GM19324 (cell line): ENCODE measurements at regions not wholly inside any gene's neighbourhood (a gene's known extent, or its start where the extent isn't known, plus 50 kb on each side); places are given as distances from the start of the nearest gene placed in this dataset.

Source experiments
- ATAC-seq: cut with Tn5 transposase; IDR thresholded peaks from one replicate; pipeline ENCODE4 v1.9.1; 2021; ENCODE audit warnings: mild to moderate bottlenecking, moderate library complexity; ENCODE audit not compliant: unreplicated experiment, low FRiP score

DNA sequence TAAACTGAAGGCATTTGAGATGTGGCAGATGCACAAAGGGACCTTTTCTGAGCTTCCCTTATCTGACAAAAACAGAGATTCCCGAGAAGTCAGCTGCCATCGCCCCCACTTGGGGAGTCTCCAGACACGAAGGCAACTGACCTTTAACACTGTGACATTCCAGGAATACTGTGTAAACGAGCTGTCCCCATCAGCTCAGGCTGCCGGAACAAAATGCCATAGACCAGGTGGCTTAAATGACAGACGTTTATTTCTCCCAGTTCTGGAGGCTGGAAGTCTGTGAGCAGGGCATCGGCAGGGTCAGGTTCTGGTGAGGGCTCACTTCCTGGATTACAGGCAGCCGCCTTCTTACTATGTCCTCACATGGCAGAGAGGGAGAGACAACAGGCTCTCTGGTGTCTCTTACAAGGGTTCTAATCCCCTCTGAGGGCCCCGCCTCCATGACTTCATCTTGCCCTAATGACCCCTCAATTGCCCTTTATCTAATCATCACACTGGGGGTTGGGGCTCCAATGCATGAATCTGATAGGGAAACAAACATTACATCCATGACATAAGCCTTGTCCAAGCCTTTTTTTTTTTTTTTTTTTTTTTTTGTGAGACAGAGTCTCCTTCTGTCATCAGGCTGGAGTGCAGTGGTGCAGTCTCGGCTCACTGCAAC lies 178.5 kb upstream of the RPL38 start:
- ATAC-seq: no peak

- ATAC-seq: no peak
Observed at GRCh38 chr17:74027444-74027843, 176.0 kb upstream of the RPL38 start.

GRCh38 chr17:74028354-74029116 lies 174.9 kb upstream of the RPL38 start:
- no peak for ATAC-seq

GRCh38 chr17:74031316-74032090 lies 172.0 kb upstream of the RPL38 start:
- ATAC-seq: no peak

DNA sequence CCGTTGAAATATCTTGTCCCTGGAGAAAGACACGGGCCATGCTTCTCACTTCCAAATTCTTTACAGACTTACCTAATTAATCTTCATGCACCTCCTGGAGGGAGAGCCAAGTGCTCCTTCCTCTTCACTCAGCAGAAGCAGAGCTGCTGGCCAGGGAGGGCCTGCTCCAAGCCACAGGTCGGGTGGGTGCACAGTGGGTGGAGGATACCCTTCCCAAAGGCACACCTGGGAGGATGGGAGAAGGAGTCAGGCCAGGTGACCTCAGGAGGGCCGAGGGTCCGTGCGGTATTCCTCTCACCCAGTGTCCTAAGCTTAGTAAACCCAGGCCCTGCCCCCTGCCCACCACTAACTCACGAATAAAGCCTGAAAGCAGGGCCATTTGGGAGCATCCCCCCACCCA lies 171.3 kb upstream of the RPL38 start:
- no peak for ATAC-seq

DNA sequence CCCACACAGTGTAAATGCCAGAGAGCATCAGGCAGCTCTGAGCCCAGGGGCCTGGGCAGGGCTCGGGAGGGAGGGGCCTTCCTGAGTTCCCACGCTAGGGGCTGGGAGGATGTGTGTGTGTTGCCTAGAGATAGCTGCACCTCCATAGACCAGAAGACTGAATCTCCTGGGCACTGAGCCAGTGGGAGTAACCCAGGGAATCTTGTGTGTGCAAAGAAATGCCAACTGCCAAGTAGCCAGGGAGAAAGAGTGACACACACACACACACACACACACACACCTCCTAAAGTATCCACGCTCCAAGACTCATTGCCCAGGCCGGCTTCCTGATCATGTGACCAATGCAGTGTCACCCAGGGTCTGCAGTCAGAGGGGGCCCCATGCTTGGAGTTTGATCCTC lies 166.2 kb upstream of the RPL38 start:
- ATAC-seq: no peak

GRCh38 chr17:74040291-74040690 lies 163.2 kb upstream of the RPL38 start:
- ATAC-seq: no peak

DNA sequence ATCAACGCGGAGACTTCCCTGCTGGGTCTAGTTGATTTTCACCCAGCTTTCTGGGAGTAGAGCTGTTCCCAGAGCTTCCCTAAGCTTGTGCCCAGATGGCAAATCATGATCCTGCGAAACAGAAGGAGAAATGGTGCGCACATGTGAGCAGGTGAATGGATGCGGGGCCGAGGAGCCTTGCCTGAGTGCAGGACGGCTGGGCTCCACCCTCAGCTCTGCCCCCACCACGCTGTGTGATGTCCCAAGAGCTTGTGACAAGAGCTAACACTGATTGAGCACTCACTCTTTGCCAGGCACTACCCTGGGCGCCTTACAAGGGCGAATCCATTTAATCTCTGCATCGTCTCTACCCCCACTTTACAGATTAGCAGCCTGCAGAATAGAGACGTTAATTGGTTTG lies 162.7 kb upstream of the RPL38 start:
- ATAC-seq: no peak

- no peak for ATAC-seq
Observed at GRCh38 chr17:74041869-74042640, 161.4 kb upstream of the RPL38 start.

- no peak for ATAC-seq
Observed at GRCh38 chr17:74042744-74043486, 160.6 kb upstream of the RPL38 start.

DNA sequence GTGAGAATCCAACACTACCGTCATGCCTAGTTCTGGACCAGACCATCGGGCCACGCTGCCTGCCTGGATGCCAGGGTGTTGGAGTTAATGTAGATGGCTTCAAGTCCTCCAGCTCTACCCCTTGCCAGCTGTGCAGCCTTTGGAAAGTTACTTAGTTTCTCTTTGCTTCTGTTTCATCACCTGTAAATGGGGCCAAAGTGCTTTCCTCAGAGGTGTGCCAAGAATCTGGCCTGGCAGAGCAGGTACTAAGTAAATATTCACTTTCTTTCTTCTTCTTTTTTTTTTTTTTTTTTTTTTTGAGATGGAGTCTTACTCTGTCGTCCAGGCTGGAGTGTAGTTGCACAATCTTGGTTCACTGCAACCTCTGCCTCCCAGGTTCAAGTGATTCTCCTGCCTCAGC lies 159.5 kb upstream of the RPL38 start:
- no peak for ATAC-seq

GRCh38 chr17:74045608-74046280 lies 157.7 kb upstream of the RPL38 start:
- ATAC-seq: no peak

DNA sequence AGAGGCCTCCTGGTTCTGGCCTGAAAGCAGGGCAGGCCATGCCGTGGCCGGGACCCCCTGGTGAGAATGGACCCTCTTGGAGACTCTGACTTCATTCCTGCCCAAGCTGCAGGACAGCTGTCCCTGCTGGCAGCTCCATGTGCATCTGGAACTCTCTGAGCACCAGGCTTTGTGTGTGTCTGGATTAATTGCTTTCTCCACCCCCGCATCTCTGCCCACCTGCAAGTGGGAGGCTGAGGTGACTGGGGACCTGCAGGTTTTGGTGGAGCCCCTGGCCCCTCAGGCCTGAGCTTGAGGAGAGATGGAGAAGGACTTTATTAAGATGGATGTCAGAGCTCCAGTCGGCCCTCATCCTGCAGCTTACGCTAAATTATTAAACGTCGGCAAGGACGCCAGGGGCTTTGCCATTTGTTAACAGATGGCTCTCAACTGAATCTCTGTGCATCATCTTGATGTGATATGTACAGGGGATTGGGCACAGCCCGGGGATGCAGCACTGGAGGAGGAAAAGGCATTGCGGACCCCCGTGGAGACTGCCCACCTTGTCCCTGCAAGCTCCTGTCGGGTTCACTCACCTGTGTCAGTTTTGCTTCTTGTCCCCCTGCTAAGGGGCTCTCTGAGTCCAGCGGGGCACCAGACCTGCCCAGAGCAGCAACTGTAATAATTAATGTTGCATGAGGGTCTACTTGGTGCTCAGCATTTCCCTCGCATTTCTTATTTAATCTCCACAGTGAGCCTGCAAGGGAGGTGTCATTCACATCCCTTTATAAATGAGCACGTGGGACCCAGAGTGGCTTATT lies 154.1 kb upstream of the RPL38 start:
- ATAC-seq: no peak

DNA sequence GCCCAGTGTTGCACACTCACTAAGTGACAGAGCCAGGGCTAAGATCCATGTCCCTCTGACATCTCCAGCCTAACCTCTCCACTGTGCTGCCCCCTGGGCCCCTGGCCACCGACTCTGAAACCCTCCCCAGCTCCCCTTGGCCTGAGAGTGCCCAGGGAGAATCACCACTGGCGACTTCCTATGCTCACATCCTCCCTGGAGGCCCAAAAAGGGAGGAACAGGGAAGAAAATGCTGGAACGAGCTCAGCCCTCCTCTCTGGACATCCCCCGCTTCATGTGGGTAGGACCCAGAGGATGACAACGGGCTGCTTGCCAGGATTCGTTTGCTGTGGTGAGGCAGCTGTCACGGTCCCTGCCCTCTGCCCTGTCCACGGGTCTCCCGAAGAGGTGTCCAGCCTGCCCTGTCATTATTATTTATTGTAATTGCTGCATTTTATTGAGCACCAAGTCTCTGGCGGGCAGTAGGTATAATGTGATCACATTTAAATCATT lies 153.5 kb upstream of the RPL38 start:
- no peak for ATAC-seq

GRCh38 chr17:74051348-74051747 lies 152.1 kb upstream of the RPL38 start:
- ATAC-seq: no peak

GRCh38 chr17:74052993-74053711 lies 150.3 kb upstream of the RPL38 start:
- no peak for ATAC-seq

DNA sequence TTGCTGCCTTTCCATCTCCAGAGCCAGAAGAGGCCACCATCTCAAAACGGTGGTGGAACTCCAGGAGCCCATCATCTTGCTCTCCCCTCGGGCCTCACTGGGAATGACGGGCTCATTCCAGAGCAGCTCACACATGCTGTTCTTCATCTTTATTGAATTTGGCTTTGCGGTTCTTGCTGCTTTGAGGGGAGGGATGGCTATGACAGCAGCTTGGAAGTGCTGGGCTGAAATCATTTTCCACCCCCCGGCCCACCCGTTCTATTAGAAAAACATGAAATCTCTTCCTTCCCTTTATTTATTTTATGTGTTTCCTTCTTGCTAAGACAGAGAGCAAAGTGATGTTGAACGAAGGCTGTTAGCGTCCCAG lies 149.8 kb upstream of the RPL38 start:
- no peak for ATAC-seq

GRCh38 chr17:74054249-74054648 lies 149.2 kb upstream of the RPL38 start:
- ATAC-seq: no peak
